CD4-positive, alpha-beta T cell (primary cell): ENCODE measurements at regions not wholly inside any gene's neighbourhood (a gene's known extent, or its start where the extent isn't known, plus 50 kb on each side); places are given as distances from the start of the nearest gene placed in this dataset.

Experiments used
- ATAC-seq: fragments of 200-7000 bp; cut with Tn5 transposase; one replicate; pipeline ENCODE4 v1.10.0; 2022; ENCODE audit warnings: mild to moderate bottlenecking; ENCODE audit not compliant: poor library complexity
- CTCF ChIA-PET: fragments of 350-600 bp; sonication (Branson Sonifier 250); formaldehyde crosslinking; loops from one replicate; lab custom pipeline; 2021; ENCODE audit warnings: antibody characterized with exemption, inconsistent platforms; lab: Charles Lee
- POLR2A ChIA-PET: fragments of 350-600 bp; sonication (Branson Sonifier 250); formaldehyde crosslinking; loops from one replicate; lab custom pipeline; 2021; ENCODE audit warnings: antibody characterized with exemption, inconsistent platforms; lab: Charles Lee
- DNase-seq, 14 experiments: peaks; one replicate each; pipeline ENCODE4 v3.0.0-alpha.2; 2013 to 2020; ENCODE audit warnings: mixed read lengths in 2 of 14
- H3K27ac ChIP-seq, 2 donors: one replicate each; pipeline versions ENCODE4 v1.5.1 to v1.7.0; 2013; ENCODE audit warnings: low read length in 2 of 2, low read depth in 1 of 2, mild to moderate bottlenecking in 1 of 2
- H3K27me3 ChIP-seq, 2 experiments: 1 replicate in 1 of 2; 2 replicates in 1 of 2; pipeline versions ENCODE4 v1.6.1 to v1.7.0; 2013; ENCODE audit warnings: low read length in 2 of 2, control low read depth in 1 of 2, mild to moderate bottlenecking in 1 of 2, moderate library complexity in 1 of 2; ENCODE audit not compliant: insufficient read depth in 2 of 2, control insufficient read depth in 1 of 2
- H3K36me3 ChIP-seq: one replicate; pipeline ENCODE4 v1.6.1; 2013; ENCODE audit warnings: low read length, control low read depth; ENCODE audit not compliant: insufficient read depth
- H3K4me1 ChIP-seq: one replicate; pipeline ENCODE4 v1.6.1; 2013; ENCODE audit warnings: low read length, control low read depth; ENCODE audit not compliant: insufficient read depth
- H3K4me3 ChIP-seq: one replicate; pipeline ENCODE4 v1.5.1; 2013; ENCODE audit warnings: mild to moderate bottlenecking, low read length, moderate library complexity
- H3K9me3 ChIP-seq, 2 experiments: 1 replicate in 1 of 2; 2 replicates in 1 of 2; pipeline versions ENCODE4 v1.6.1 to v1.7.0; 2013; ENCODE audit warnings: low read length in 2 of 2, mild to moderate bottlenecking in 2 of 2, control low read depth in 1 of 2, moderate library complexity in 1 of 2; ENCODE audit not compliant: control insufficient read depth in 1 of 2, insufficient read depth in 1 of 2
- H3K27ac Mint-ChIP-seq: one replicate; pipeline ENCODE4 v1.8.0; 2020; ENCODE audit warnings: mixed read lengths
- H3K27me3 Mint-ChIP-seq: one replicate; pipeline ENCODE4 v1.8.0; 2021; ENCODE audit warnings: mixed read lengths
- H3K36me3 Mint-ChIP-seq: one replicate; pipeline ENCODE4 v1.8.0; 2021; ENCODE audit warnings: low read depth, mixed read lengths
- H3K4me1 Mint-ChIP-seq: one replicate; pipeline ENCODE4 v1.8.0; 2021; ENCODE audit warnings: low read depth, mixed read lengths
- H3K4me3 Mint-ChIP-seq: one replicate; pipeline ENCODE4 v1.8.0; 2020; ENCODE audit warnings: mild to moderate bottlenecking, mixed read lengths
- H3K9me3 Mint-ChIP-seq: one replicate; pipeline ENCODE4 v1.8.0; 2020; ENCODE audit warnings: mixed read lengths
- CTCF ChIP-seq: fragments of 200-600 bp; IDR thresholded peaks from one replicate; pipeline ENCODE4 v1.8.0; 2022; ENCODE audit warnings: antibody characterized with exemption, mild to moderate bottlenecking
- intact Hi-C, 2 experiments: fragments of 100-400 bp; cut with DNase I in 1 of 2; cut with micrococcal nuclease in 1 of 2; formaldehyde crosslinking; loops; one replicate each; pipeline versions ENCODE4 v1.15.1 to v1.9.0; 2023 to 2025; cut with DNase I, micrococcal nuclease

- Mint-ChIP-seq H3K4me1 (no peaks in the 10 kb centered on the region), H3K27ac (no peak overlapping the region), H3K4me3 (no peak overlapping the region), H3K27me3 (peaks cover 47% of the 10 kb centered on the region), H3K9me3 (no peaks in the 10 kb centered on the region), H3K36me3 (no peaks in the 10 kb centered on the region)
- no peak for TF ChIP-seq CTCF
- DNase-seq = no peak
- no peak for ATAC-seq
- H3K4me1 ChIP-seq = no peaks in the 10 kb centered on the region
- no peak overlapping the region for H3K4me3 ChIP-seq
- intact Hi-C loops = no loop called here
- no peaks in the 10 kb centered on the region for H3K36me3 ChIP-seq
- H3K27me3 ChIP-seq = peaks cover 0 to 6% of the 10 kb centered on the region in 2 experiments
- POLR2A ChIA-PET = no interaction called here
- H3K9me3 ChIP-seq = peaks cover 0 to 6% of the 10 kb centered on the region in 2 experiments
- no peak overlapping the region for H3K27ac ChIP-seq
- CTCF ChIA-PET = no interaction called here
These were observed 694.1 kb downstream of the BRD1 start for GRCh38 chr22:49133541-49133940.

DNA sequence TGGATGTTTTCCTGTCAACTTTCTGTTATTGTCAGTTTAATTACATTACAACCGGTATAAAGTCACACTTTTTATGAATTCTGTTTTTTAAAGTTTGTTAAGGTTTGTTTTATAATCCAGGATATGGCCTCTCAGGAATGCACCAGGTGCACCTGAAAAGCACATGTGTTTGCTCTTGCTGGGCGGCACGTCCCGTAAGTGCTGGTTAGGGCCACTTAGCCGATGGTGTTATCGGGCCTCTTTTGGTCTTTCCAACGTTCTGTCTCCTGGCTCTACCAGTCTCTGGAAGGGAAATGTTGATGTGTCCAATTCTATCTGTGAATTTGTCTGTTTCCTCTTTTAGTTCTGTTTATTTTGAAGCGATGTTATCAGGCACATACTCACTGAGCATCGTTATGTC lies 695.7 kb downstream of the BRD1 start:
- ATAC-seq = no peak
- CTCF ChIA-PET = interaction anchor here (0.6 kb wide), 1 partner anchor 283 kb away, joined by 3 read pairs; no protein-coding TSS in a partner anchor

GRCh38 chr22:49129736-49130135 lies 697.9 kb downstream of the BRD1 start:
- H3K27ac Mint-ChIP-seq = no peak overlapping the region
- ATAC-seq = no peak
- no peaks in the 10 kb centered on the region for H3K9me3 ChIP-seq

More for the DNA sequence above, 695.7 kb downstream of the BRD1 start:
- Mint-ChIP-seq H3K4me3 (no peak overlapping the region), H3K27ac (no peak overlapping the region), H3K9me3 (no peaks in the 10 kb centered on the region), H3K27me3 (peaks cover 36% of the 10 kb centered on the region), H3K4me1 (no peaks in the 10 kb centered on the region), H3K36me3 (no peaks in the 10 kb centered on the region)
- Histone ChIP-seq H3K4me3 (no peak overlapping the region), H3K9me3 (peaks cover 0 to under 1% of the 10 kb centered on the region in 2 experiments), H3K27ac (no peak overlapping the region), H3K36me3 (no peaks in the 10 kb centered on the region), H3K4me1 (no peaks in the 10 kb centered on the region), H3K27me3 (peaks cover 0 to 6% of the 10 kb centered on the region in 2 experiments)
- no peak for TF ChIP-seq CTCF
- no peak for DNase-seq
- POLR2A ChIA-PET = no interaction called here
- intact Hi-C loops = no loop called here

More at GRCh38 chr22:49129736-49130135, 697.9 kb downstream of the BRD1 start:
- Histone ChIP-seq H3K27ac (no peak overlapping the region), H3K4me1 (no peaks in the 10 kb centered on the region), H3K36me3 (no peaks in the 10 kb centered on the region), H3K4me3 (no peak overlapping the region), H3K27me3 (peaks cover 0 to 6% of the 10 kb centered on the region in 2 experiments)
- Mint-ChIP-seq H3K36me3 (no peaks in the 10 kb centered on the region), H3K4me3 (no peak overlapping the region), H3K9me3 (no peaks in the 10 kb centered on the region), H3K27me3 (peaks cover 23% of the 10 kb centered on the region), H3K4me1 (no peaks in the 10 kb centered on the region)
- CTCF ChIA-PET = no interaction called here
- POLR2A ChIA-PET = no interaction called here
- no peak for TF ChIP-seq CTCF
- intact Hi-C loops = no loop called here
- no peak for DNase-seq
